ENCODE measurements at regions not wholly inside any gene's neighbourhood (a gene's known extent, or its start where the extent isn't known, plus 50 kb on each side); places are given as distances from the start of the nearest gene placed in this dataset.

GRCh38 chr16:5393070-5393469, 295.5 kb upstream of the EEF2KMT start:
- TF ChIP-seq FOXK2 (IDR thresholded peaks at IDR 0.05), result no peak
- no peak for TF ChIP-seq ELF4 (IDR thresholded peaks at IDR 0.05)
- TF ChIP-seq FOXM1 (IDR thresholded peaks at IDR 0.05; ENCODE audit: borderline replicate concordance), result no peak
- no peak for TF ChIP-seq SP1 (IDR thresholded peaks at IDR 0.05)
- TF ChIP-seq BHLHE40 (IDR thresholded peaks at IDR 0.05; ENCODE audit: borderline replicate concordance), result no peak
- TF ChIP-seq ZNF384 (IDR thresholded peaks at IDR 0.05), result no peak
- TF ChIP-seq NFRKB (IDR thresholded peaks at IDR 0.05), result no peak
- TF ChIP-seq SUZ12 (IDR thresholded peaks at IDR 0.05), result no peak
- TF ChIP-seq TARDBP (IDR thresholded peaks at IDR 0.05), result no peak
- no peak for TF ChIP-seq LEF1 (IDR thresholded peaks at IDR 0.05; ENCODE audit: borderline replicate concordance)
- TF ChIP-seq FOXA1 (IDR thresholded peaks at IDR 0.05), result no peak
- no peak for TF ChIP-seq HDGF (IDR thresholded peaks at IDR 0.05; ENCODE audit: borderline replicate concordance)
- TF ChIP-seq CTBP1 (IDR thresholded peaks at IDR 0.05; ENCODE audit: borderline replicate concordance), result no peak
